Neural crest cell (in vitro differentiated cells): ENCODE measurements at regions not wholly inside any gene's neighbourhood (a gene's known extent, or its start where the extent isn't known, plus 50 kb on each side); places are given as distances from the start of the nearest gene placed in this dataset.

Experiments used
- DNase-seq: peaks from one replicate; pipeline ENCODE4 v3.0.0; 2021; ENCODE audit warnings: low read depth, mixed read lengths, low spot score
- H3K27ac Mint-ChIP-seq: one replicate; pipeline ENCODE4 v1.8.0; 2021; ENCODE audit warnings: mild to moderate bottlenecking, mixed read lengths; ENCODE audit not compliant: unreplicated experiment
- H3K27me3 Mint-ChIP-seq: 2 replicates; pipeline ENCODE4 v1.8.0; 2021; ENCODE audit warnings: low read depth, mild to moderate bottlenecking, mixed read lengths
- H3K36me3 Mint-ChIP-seq: 2 replicates; pipeline ENCODE4 v1.8.0; 2021; ENCODE audit warnings: low read depth, mild to moderate bottlenecking, mixed read lengths
- H3K4me1 Mint-ChIP-seq: 2 replicates; pipeline ENCODE4 v1.8.0; 2021; ENCODE audit warnings: mixed read lengths
- H3K4me3 Mint-ChIP-seq: one replicate; pipeline ENCODE4 v1.8.0; 2021; ENCODE audit warnings: mild to moderate bottlenecking, mixed read lengths
- H3K9me3 Mint-ChIP-seq: 2 replicates; pipeline ENCODE4 v1.8.0; 2021; ENCODE audit warnings: mixed read lengths
- CTCF ChIP-seq: fragments of 200-600 bp; sonication (generic); conservative IDR thresholded peaks from 2 replicates; pipeline ENCODE4 v1.5.0; 2021; ENCODE audit warnings: antibody characterized with exemption, mild to moderate bottlenecking

GRCh38 chr20:24106801-24107445 lies 118.3 kb upstream of the GGTLC1 start:
- H3K27ac Mint-ChIP-seq: no peak overlapping the region
- H3K27me3 Mint-ChIP-seq: peaks cover 17% of the 10 kb centered on the region
- H3K9me3 Mint-ChIP-seq: no peaks in the 10 kb centered on the region
- TF ChIP-seq CTCF: no peak
- DNase-seq: no peak
- H3K36me3 Mint-ChIP-seq: no peaks in the 10 kb centered on the region
- H3K4me1 Mint-ChIP-seq: no peaks in the 10 kb centered on the region
- no peak overlapping the region for H3K4me3 Mint-ChIP-seq

- H3K4me3 Mint-ChIP-seq: no peak overlapping the region
- H3K27me3 Mint-ChIP-seq: peaks cover 17% of the 10 kb centered on the region
- H3K9me3 Mint-ChIP-seq: no peaks in the 10 kb centered on the region
- DNase-seq: no peak
- no peaks in the 10 kb centered on the region for H3K4me1 Mint-ChIP-seq
- no peak for TF ChIP-seq CTCF
- H3K27ac Mint-ChIP-seq: no peak overlapping the region
- no peaks in the 10 kb centered on the region for H3K36me3 Mint-ChIP-seq
Observed at GRCh38 chr20:24106150-24106800, 117.7 kb upstream of the GGTLC1 start.

GRCh38 chr20:24102749-24103333 lies 114.3 kb upstream of the GGTLC1 start:
- TF ChIP-seq CTCF: no peak
- Mint-ChIP-seq H3K27me3 (peaks cover 15% of the 10 kb centered on the region), H3K4me3 (no peak overlapping the region), H3K9me3 (no peaks in the 10 kb centered on the region), H3K4me1 (peaks cover 5% of the 10 kb centered on the region), H3K27ac (no peak overlapping the region), H3K36me3 (no peaks in the 10 kb centered on the region)
- DNase-seq: no peak

- H3K27ac Mint-ChIP-seq: no peak overlapping the region
- no peak for DNase-seq
- H3K4me1 Mint-ChIP-seq: peaks cover 5% of the 10 kb centered on the region
- peak; percentile 52 for TF ChIP-seq CTCF
- no peak overlapping the region for H3K4me3 Mint-ChIP-seq
- no peaks in the 10 kb centered on the region for H3K36me3 Mint-ChIP-seq
- H3K9me3 Mint-ChIP-seq: no peaks in the 10 kb centered on the region
- H3K27me3 Mint-ChIP-seq: peaks cover 15% of the 10 kb centered on the region
Observed at GRCh38 chr20:24102290-24102689, 113.7 kb upstream of the GGTLC1 start.

- TF ChIP-seq CTCF: peak; percentile 82
- H3K27ac Mint-ChIP-seq: no peak overlapping the region
- no peak overlapping the region for H3K4me3 Mint-ChIP-seq
- H3K36me3 Mint-ChIP-seq: no peaks in the 10 kb centered on the region
- peaks cover 24% of the 10 kb centered on the region for H3K27me3 Mint-ChIP-seq
- H3K4me1 Mint-ChIP-seq: peaks cover 19% of the 10 kb centered on the region
- no peaks in the 10 kb centered on the region for H3K9me3 Mint-ChIP-seq
- DNase-seq: peak; percentile 35
Observed at GRCh38 chr20:24100370-24101011, 111.9 kb upstream of the GGTLC1 start.
